Activated CD8-positive, alpha-beta memory T cell treated with anti-CD3 and anti-CD28 coated beads, Interleukin-2, amount 50 U/mL, for 24 hours (primary cell): ENCODE measurements at regions not wholly inside any gene's neighbourhood (a gene's known extent, or its start where the extent isn't known, plus 50 kb on each side); places are given as distances from the start of the nearest gene placed in this dataset.
"Not testable (repeated sequence)": the region's sequence is repeated elsewhere in the genome, so short reads cannot be mapped to it uniquely, and the experiment has no call there.

Source experiments
- DNase-seq: peaks from one replicate; pipeline ENCODE4 v3.0.0-alpha.2; 2020; ENCODE audit errors: extremely low read depth

DNA sequence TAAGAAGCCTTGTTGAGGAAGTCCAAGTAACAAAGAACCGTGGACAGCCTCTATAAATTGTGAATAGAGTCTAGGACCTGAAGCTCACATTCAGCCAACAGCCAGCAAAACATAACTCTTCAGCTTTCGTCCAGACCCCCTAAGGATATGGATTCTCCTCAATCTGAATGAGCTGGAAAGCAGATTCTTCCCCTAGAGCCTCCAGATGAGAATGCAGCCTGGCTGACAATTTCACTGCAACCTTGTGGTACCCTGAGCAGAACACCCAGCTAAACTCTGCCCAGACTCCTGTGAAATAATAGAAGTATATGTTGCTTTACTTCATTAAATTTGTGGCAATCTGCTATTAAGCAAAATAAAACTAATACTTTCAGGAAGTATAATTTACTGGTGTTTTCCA is 483.5 kb upstream of the SLC8A1 start:
- DNase-seq = no peak

- DNase-seq = no peak
Observed at GRCh38 chr2:40937284-40937683, 485.4 kb upstream of the SLC8A1 start.

- DNase-seq = no peak
Observed at GRCh38 chr2:40953341-40953740, 501.5 kb upstream of the SLC8A1 start.

- DNase-seq = no peak
Observed at GRCh38 chr2:40955042-40955441, 503.2 kb upstream of the SLC8A1 start.

DNA sequence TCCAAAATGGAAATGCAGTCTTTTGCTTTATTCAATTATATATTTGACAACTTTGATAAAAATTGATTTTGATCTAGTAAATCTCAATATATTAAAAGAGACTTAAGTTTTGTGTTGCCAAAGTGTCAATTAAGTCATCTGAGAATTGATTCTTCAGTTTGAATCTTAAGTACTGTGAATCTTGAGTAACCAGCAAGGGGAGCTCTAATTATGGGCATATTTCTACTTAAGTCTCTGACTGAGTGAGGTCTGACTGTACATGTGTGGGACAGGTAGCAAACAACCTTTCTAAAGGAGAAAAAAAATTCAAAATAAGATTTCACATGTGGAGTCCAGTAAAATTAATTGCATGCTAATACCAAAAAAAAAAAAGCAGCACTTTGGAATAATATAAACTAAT is 503.7 kb upstream of the SLC8A1 start:
- DNase-seq = no peak

- no peak for DNase-seq
Observed at GRCh38 chr2:40957508-40957907, 505.6 kb upstream of the SLC8A1 start.

GRCh38 chr2:40962026-40962425 is 510.1 kb upstream of the SLC8A1 start:
- DNase-seq = no peak

- no peak for DNase-seq
Observed at GRCh38 chr2:40964509-40965250, 512.8 kb upstream of the SLC8A1 start.

DNA sequence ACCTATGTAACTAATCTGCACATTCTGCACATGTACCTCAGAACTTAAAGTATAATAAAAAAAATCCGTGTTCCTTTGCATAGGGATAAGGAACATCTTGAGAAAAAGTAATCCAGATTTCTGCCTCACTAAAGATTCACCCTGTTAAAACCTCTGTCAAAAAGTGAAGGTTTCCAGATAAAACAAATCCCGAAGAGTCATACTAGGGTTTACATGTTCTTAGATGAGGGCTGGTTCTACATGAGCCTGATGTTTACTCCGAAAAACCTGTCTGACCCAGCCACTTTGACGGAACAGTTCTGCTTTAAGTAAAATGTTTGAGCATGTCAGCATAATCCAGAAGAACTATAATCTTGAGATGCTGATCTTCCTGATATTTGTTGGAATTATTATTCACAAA is 515.6 kb upstream of the SLC8A1 start:
- no peak for DNase-seq

- no peak for DNase-seq
Observed at GRCh38 chr2:40975151-40975550, 523.3 kb upstream of the SLC8A1 start.

DNA sequence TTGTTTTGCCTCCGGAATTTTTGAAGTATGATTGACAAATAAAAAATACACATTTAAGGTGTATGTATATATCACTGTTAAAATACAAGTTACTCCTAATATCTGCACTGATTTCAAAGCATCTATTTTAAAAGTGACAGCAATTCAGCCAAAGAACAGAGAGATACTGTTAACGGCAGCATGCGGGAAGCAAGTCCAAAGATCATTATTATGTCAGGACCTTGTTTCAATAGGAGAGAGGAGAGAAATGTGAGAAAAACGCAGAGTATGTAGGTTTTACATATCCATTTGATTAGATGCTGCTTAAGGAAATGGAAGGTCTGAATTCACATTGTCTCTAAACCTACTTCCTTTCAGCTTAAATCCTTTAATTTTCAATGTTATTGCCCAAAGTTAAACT is 545.5 kb upstream of the SLC8A1 start:
- no peak for DNase-seq

DNA sequence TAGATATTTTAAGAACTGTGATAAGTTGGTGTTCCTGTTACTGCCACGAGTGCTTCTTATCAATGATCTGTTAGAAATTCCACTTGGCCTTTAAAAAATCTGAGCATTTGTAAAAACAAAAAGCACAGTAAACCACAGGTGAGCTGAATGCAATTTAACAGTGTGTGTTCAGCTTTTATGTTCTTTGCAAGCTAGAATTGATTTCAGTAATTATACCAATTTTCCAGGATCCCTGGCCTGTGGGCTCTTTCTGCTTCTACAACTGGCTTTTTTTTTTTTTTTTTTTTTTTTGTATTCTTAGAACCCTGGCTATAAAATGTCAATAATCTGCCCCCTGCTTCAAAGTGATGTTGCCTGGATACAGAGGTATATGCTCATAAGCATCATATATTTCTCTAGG is 548.5 kb upstream of the SLC8A1 start:
- DNase-seq = no peak

GRCh38 chr2:41000906-41001305 is 549.0 kb upstream of the SLC8A1 start:
- no peak for DNase-seq

DNA sequence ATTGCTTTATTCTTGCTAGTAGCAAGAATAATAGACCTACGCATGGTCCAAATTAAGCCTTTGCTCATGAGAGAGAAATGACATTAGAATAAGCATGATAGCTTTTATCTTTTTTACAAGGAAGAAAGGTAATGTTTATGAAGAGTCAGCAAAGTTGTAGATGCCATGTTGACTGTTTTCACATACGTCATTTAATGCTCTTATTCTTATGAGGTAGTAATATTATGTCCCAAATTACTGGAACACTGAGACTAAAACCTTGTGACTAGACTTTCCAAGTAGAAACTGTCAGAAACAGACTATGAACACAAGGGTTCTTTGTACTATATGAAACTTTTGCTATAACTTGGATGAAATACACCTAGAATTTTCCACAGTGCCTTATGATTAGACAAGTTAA is 552.8 kb upstream of the SLC8A1 start:
- DNase-seq = no peak

- DNase-seq = no peak
Observed at GRCh38 chr2:41020358-41020757, 568.5 kb upstream of the SLC8A1 start.

DNA sequence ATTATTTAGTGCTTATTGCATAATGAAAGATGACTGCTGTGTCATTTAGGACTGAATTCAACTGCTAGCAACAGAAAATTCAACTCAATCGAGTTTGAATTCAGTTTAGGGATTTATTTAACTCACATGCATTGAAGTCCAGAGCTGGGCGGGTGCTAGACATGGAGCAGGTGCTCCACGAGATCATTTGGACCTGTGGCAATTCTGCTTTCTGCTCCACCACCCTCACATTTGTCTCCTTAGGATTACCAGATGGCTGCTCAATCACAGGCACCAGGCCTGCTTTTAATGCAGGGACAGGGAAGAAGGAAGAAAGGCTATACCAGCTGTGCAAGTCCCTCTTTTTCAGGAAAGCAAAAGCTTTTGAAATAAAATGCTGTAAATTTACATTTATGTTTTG is 572.9 kb upstream of the SLC8A1 start:
- DNase-seq = no peak

GRCh38 chr2:41026613-41027012 is 574.7 kb upstream of the SLC8A1 start:
- no peak for DNase-seq

DNA sequence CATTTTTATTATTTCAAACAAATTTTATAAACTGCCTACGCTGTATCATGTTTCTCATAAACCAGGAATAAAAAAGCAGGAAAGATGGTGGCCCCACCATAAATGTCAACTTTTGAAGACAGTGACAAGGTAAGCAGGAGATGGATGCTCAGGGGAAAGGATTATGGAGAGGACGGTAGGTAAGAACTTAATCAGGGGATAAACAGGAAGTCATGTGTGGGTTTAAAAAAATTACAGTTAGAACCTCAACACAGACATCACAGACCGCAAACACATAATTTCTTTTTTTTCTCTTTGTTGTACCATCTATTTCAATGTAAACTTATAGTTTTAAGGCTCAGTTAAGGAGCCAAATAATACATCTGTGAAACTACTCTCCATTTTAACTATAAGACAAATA is 575.2 kb upstream of the SLC8A1 start:
- no peak for DNase-seq

DNA sequence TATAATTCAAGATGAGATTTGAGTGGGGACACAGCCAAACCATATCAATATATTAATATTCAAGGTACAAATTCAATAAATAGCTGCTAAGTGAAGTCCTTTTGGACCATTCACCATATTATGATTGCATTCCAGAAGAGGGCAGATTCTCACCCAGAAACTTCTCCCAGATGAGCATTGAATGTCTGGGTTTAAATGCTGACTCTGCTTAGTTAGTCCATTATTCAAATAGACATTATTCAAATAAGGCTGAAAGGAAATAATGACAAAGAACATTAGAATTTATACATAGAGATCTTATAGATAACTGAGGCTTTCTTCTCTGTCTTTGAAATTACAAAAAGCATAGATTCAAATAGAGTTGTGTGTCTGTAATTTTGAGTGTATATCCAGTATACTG is 579.4 kb upstream of the SLC8A1 start:
- DNase-seq = no peak

- DNase-seq = no peak
Observed at GRCh38 chr2:41032715-41033114, 580.8 kb upstream of the SLC8A1 start.

DNA sequence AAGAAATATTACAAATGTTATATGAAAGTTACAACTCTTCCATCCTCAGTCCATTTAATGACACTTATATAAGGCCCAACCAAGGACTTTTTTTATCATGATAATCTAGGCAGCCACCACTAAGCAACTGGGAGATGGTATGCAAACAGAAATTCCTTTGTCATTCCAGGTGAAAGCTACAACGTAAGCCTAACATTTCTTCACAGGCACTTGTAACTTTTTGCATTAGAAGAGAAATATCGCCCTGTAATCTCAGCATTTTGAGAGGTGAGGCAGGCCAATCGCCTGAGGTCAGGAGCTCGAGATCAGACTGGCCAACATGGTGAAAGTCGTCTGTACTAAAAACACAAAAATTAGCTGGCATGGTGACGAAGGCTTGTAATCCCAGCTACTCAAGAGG is 581.2 kb upstream of the SLC8A1 start:
- no peak for DNase-seq

DNA sequence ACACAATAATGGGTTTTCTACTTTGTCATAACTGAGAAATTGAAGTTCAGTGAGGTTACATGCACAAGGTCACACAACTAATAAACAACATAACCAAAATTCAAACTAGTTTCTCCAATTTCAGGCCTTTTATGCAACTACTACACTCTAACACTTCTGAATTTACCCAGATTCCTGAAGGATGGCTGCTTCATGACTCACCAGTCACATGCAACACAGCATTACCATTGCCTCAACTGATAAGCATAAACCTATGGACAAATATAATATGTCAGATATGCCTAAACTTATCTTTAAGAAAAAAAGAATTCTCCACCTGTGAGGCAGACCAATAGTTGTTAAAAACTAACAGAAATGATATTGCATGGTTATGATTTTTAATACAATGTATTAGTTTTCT is 586.5 kb upstream of the SLC8A1 start:
- no peak for DNase-seq

DNA sequence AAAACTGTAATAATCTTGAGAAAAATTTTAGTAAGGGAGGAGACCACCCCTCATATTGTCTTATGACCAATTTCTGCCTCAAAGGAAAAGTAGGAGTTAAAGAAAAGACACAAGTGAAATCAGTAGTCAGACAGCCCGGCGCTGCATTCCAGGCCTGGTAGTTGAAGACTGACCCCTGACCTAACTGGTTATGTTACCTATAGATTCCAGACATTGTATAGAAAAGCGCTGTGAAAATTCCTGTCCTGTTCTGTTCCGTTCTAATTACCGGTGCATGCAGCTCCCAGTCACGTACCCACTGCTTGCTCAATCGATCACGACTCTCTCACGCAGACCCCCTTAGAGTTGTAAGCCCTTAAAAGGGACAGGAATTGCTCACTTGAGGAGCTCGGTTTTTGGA is 587.9 kb upstream of the SLC8A1 start:
- DNase-seq = not testable (repeated sequence)

DNA sequence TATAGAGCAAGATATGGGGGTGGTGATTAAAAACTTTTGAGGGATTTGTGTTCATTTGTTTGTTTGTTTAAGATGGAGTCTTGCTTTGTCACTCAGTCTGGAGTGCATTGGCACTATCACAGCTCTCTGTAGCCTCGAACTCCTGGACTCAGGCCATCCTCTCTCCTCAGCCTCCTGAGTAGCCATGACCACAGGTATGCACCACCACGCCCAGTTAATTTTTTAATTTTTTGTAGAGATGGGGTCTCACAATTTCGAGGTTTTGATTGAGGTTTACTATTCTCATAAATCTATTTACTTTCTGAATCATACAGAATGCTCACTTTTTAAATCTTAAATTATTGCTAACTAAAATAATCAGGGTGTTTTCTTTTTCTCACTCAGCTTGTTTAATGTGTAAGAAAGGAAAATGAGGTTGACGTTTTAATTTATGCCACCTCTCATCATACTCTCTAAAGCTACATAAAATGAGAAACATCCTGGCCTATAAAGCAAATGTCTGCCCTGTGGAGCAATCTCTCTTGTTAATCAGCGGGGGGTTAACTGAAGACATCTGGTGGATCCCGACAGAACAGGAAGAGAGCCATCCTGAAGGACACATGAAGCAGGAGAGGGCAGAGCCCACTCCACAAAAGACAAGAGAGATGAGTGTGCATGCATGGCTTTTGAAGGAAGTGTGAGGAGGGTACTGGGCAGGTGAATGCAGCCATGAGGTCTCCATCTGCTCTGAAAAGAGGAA is 589.1 kb upstream of the SLC8A1 start:
- no peak for DNase-seq
